Embryonic facial prominence (tissue), 1 donor: ENCODE measurements at regions not wholly inside any gene's neighbourhood (a gene's known extent, or its start where the extent isn't known, plus 50 kb on each side); places are given as distances from the start of the nearest gene placed in this dataset.
A peak's percentile ranks its signal among the peaks of the same experiment; 100 is the strongest.

Experiments
- DNase-seq: peaks from one replicate; pipeline ENCODE4 v3.0.0-alpha.2; 2016; ENCODE audit errors: extremely low spot score

DNA sequence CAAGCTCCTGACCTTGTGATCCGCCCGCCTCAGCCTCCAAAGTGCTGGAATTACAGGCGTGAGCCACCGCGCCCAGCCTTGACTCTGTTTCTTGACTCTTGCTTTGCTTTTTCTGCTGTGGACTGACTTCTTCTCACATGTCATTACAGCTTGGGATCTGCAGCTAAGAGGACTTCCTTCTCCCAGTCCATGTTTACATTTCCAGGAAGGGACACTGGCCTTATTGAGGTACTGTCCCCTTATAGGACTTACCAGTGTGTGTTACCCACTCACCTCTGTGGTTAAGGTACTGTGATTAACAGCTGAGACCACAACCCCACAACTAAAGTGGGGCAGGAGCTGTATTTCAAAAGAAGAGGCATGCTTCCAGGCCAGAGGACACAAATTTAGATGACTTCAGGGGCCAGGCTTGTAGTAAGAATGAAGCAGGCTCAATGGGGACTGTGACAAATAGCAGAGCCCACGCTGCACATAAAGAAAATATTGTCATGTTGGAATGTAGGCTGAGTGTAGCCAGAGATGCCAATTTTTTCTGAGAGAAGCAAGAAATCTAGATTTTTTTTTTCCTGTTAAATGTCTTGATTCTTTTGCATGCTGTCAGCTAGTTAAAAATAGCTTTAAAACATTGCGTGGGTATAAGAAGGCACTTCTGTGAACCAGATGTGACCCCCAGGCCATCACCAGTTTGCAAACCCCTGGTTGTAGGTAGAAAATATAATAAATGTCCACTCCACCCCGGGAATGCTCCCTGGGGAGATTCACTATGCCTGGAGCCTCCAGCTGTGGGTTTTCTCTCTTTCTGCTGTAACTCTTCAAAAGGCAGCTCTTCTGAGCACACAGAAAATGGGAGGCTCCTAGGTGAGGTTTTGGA, 75.0 kb downstream of the PTPDC1 start:
- DNase-seq, result no peak

DNA sequence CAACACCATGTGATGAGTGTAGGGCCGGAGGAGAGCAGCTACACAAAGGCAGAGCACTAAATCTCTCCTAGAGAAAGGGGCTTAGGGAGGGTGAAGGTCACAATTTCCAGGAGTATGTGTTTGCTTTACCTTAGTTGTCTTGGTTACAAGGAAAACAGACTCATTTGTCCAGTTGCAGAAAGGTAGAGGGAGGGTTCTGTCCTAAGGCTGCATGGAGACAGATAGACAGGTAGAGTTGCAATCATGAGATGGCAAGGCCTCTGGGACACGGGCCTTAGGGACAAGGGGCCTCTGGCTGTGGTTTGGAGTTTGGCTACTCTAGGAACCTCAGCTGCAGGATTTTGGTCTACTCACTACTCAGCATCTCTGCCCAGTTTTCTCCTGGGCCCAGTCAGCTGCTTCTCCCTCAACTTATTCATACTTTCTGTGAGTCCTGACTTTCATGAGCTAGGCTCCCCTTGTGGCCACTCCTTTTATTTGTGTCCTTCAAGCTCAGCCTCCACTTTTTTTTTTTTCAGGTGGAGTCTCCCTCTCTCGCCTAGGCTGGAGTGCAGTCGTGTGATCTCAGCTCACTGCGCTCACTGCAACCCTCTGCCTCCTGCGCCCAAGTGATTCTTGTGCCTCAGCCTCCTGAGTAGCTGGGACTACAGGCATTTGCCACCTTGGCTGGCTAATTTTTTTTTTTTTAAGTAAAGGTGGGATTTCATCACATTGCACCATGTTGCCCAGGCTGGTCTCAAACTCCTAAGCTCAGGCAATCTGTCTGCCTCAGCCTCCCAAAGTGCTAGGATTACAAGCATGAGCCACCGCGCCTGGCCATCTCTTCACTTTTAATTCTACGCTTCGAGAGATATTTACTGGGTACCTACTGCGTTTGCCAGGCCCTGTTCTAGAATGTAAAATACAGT, 76.6 kb downstream of the PTPDC1 start:
- no peak for DNase-seq

DNA sequence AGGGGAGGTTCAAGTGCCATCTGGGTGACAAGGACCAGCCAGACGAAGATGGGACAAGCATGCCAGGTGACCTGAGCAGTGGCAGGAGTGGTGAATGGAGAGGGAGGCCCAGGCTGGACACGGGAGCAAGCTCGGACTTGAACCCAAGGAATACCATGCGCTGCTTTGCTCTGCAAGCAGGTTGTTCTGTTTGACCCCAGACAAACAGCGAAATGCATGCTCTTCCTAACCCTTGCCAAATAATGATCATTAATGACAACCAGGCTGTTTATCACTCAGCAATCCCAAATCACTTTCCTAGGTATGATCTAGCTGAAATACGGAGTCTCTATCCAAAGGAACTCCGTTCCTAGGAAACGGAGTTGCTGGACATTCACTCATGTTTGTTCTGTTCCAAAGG, 77.4 kb downstream of the PTPDC1 start:
- DNase-seq, result no peak

DNA sequence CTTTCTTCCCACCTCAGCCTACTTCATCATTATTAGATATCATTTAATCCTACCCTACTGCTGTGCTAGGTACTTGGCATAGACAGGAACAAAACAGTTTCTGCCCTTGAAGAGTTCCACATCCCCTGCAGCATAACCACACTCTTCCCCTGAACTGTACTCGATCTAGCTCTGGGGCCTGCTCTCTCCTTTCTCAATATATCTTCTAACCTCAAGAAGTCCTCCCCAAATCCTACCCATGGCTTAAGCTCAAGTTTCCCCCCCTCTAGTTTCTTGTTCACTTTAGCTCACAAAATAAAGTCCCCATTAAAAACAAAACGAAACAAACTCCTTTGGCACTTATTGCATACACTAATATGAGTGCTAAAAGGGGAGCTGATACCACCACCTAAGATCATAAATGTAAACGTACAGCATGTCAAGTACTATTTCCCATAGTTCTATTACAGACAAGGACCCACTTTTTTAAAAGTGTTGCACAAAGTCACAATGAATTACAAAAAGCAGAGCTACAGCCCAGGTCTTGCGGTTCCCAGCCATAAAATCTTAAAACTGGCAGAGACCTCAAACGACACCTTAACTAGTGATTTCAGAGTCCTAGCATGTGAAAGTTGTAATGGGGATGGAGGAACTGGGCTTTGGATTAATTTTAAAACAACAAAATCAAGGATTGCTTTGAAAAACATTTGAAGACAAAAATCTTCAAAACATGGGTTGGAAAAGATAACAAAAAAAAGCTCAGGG, 80.7 kb downstream of the PTPDC1 start:
- no peak for DNase-seq

DNA sequence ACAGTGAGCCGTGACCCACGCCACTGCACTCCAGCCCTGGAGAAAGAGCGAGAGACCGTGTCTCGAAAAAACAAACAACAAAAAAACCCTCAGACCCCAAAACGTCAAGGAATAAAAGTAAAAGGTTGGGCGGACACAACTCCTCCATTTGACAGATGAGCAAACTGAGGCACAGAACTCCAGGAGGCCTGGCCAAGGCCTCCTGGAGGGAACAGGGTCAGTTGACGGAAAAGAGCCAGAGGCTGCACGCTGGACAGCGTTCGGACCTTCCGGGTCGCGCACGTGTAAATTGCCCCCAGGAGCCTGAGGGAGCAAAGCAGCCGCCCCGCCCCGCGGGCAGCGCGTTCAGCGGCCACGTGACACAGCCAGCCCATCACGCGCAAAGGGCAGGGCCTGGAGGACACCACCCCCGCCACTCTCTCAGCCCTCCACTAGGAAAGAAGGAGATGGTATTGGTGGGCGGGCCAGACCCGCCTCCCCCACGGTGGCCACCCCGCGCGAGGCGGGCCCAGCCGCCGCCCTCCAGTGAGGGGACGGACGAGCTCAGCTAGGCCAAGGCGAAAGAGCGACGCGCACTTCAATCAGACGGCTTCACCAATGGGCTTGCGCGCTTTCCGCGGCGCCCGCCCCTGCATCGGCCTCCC, 81.5 kb downstream of the PTPDC1 start:
- peak; percentile 94 for DNase-seq

DNA sequence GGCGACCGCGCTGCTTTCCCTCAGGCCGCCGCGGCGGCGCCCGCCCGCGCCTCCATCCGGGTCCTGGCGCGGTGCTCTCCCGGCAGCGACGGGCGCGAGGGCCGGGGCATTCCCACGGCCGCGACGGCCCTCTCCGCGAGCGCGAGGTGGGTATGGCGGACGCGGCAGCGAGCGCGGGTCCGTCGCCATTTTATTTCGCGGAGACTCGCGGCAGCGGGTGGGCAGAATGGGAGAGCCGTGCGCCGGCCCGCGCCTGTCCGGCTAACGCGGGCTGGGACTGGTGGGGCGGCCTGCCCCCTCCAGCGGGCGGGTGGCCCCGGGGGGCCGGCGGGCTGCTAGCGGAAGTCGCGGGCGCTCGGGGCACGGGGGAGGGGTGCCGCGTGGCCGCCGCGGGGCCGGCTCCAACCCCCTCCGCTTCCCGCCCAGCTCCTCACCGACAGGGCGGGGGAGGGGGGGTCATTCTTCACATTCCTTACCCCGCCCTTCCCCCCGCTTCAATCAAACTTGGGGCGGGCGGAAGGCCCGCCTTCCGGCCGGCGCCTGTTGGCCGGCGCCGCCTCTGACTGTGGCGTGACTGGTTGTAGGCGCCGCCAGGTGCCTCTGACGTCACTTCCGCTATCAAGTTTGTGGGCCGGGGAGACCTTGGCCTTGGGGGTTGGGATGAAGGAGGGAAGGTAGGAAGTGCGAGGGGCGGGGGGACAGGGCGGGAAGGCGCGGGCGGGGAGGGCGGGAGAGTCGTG, 82.1 kb downstream of the PTPDC1 start:
- DNase-seq, result peak; percentile 97

DNA sequence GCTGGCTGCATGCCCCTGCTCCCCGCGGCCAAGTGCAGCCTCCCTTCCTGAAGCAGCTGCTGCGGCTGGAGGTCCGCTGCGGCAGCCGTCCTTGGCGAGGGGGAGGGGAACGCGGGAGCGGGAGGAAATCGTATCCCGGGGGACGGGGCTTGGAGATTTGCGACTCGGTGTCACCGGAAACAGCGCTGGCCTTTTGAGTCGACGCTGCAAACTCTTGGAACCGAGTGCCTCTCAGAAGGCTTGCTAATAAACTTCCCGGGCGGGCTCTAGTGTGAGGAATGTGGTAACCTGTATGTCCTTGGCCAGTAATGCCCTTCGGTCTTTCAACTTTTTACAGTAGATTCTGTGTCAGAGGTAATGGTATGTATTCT, 82.7 kb downstream of the PTPDC1 start:
- DNase-seq, result no peak

DNA sequence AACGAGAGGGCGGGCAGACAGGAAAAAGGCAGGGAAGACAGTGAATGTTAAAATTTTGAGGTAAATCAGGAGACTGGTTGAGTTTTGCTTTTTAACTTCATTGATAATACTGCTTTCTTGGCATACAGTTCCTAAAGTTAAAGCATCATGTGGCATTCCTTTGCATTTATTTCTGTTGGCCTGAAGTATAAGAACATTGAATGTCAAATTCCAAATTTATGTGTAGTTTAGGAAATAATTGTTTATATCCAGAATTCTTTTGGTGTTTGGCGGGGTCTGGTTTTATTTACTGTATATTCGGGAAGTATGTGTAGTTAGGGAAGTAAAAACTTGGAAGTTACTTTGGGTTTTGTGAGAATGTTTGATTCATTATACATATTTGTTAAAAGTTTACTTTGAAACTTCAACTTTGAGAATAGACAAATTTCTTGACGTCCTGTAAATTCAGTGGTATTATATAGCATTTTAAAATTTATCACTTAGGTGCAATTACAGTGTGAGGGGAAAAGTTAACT, 83.2 kb downstream of the PTPDC1 start:
- no peak for DNase-seq

DNA sequence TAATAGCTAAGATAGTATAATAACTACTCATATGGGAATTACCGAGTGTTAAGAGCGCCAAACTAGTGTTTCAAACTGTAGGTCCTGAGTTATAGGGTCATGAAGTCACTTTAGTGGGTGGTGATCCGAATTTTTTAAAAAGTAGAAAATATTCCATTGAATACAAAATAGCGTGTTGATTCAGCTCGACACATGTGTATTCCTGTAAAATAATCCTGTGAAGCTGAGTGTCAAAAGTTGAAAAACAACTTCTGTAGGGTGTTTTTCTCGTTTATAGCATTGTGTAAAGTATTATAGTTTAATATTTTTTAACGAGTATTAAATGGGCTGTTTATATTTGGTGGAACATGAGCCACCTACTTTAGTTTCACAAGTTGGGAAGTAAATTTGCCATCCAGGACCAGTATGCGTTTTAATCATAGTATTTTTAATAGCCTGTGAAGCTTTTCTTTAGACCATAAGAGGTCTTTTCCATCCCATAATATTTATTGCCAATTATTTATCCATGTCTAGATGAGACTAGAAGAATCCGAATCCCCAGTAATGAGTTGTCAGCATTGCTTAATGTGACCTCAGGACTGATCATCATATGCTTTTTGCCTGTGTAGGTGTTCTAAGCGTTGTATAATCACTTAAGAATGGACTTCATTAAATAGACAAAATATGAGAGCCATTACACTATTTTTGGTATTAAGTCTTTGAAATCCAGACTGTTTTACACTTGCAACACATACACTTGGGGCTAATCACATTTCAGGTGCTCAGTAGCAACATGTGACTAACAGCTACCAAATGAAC, 84.1 kb downstream of the PTPDC1 start:
- no peak for DNase-seq

DNA sequence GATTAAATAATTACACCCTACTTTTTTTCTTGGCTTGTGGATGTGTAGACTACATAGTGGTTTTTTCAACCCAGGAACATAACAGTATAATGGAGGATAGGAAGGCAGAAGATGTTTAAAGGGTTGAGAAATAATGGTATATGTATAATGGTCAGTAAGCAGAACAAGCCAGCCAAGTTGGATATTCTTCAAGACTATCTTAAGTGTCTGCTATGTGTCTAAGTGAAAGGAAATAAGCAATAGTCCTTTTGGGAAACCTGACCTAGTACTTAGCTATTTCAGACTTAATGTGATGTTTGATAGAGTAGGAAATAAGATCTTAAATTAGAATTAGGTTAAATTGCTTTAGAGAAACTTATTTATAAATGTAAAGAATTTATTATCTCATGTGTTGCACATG, 85.7 kb downstream of the PTPDC1 start:
- no peak for DNase-seq

DNA sequence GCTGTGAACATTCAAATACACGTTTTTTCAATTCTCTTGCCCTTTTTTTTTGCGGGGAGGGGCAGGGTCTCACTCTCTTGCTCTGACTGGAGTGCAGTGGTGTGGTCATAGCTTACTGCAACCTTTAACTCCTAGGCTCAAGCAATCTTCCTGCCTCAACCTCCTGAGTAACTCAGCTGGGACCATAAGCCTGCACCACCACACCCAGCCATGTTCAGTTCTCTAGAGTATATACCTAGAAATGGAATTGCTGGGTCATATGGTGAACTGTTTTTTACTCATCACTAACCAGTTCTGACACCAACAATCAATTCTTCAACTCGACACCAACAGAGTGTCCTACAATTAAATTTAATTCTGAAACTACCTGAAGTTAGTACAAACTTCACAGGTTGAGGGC, 85.5 kb upstream of the ZNF169 start:
- no peak for DNase-seq

DNA sequence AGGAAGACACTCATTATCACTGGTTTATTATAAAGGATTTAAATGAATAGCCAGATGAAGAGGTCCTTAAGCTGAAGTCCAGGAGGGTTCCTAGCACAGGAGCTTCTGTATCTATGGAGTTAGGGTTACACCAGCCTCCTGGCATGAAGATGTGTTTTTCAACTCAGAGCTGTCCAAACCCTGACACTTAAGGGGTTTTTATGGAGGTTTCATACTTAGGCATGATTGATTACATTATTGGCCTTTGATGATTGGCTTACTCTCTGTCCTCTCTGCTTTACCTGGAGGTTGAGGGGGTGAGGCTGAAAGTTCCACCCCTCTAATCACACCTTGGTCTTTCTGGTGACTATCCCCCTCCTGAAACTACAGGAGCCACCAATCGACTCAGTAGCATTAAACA, 84.9 kb upstream of the ZNF169 start:
- no peak for DNase-seq

DNA sequence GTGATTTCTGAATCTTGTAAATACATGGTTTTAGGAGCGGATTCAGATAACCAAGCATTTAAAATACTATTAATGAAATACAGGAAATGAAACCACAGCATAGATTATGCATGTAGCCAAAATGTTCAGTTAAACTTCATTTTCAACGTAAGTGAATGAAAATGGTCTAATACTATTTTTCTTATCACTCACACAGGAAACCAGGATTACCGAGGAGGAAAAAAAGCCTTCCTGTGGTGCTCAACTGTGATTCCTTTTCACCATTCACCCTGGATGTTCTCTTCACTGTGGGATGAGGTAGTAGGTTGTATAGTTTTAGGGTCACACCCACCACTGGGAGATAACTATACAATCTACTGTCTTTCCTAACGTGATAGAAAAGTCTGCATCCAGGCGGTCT, 83.4 kb upstream of the ZNF169 start:
- DNase-seq, result no peak

DNA sequence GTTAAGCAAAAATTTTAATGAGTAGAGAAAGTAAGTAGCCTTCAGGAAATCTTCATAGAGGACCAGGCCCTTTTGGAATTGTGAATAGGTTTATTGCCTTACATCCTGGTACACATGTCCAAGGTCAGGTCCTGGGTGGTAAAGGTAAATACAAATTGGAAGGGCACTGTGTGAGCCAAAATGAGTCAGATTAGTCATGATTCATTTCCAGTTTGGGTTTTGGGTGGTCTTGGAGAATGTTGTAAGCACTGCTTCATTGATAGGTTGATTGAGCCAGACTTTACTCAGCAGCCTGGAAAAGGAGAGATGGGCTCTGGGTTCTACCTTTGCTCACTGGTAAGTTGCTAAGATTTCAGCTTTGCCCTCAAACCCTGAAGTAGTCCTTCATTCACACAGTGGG, 82.5 kb upstream of the ZNF169 start:
- no peak for DNase-seq

DNA sequence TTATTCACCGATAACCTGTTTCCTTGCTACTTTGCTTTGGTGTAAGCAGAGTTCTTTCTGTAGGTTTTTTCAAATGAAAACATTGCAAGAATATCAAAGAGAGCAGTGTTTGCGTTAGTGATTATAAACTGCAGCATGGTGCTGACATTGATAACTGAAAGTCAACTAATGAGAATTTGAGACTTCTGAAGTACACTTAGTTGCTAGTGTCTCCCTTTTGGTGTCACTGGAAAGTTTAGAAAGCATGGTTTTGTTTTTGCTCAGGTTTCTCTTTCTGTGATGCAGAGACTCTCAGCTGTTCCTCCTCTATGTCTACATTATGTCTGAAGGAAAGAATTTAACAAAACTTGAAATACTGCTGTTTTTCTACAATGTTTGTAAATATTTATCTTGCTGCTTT, 80.2 kb upstream of the ZNF169 start:
- no peak for DNase-seq

DNA sequence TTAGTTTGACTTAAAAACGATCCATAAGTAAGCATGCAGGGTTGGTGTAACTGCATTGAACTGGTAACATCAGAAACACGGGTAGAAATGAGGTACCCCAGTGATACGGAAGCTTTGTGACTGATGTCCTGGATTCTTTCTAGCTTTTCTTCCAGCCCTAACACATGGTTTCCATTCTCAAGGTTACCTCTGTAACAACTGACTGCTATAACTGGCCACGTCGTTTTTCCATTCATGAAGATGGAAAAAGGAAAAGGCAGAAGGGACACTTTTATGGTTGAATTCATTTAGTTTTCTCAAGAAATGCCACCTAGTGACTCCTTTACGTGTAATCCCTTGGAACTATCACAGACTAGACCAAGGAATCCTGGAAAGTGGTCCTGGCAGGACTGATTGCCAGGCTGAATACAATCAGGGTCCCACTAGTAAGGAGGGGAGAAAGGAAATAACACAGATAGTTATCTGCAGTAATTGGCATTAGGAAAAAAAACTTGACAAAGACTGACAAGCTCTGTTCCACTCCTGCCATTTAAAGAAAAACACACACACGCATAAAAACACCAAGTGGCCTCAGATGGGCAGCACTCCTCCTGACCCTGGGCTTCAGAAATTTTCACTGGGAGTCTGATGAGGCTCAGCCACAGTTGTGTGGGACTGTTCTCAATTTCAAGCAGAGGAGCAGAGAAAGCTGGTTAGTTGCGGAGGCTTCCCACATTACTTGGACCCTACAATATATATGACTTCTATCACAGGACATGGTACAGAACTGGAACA, 77.5 kb upstream of the ZNF169 start:
- no peak for DNase-seq

DNA sequence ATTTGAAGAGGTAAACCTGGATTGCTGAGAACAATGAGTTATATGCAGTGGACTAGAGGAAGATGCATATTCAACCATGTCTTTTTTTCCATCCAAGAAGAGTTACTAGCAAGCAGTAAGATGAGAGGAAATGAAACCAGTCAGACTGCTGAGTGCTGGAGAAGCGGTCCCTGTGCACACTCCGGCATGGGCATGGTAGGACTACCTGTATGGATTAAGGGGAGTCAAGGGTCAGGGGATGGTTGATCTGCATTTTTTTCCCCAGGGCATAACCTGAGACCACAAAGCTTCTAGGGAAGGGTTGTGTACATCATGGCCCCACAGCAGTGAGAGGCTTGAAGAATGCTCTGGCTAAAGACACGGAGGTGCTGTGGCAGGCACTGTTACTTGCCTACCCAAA, 76.6 kb upstream of the ZNF169 start:
- DNase-seq, result no peak

DNA sequence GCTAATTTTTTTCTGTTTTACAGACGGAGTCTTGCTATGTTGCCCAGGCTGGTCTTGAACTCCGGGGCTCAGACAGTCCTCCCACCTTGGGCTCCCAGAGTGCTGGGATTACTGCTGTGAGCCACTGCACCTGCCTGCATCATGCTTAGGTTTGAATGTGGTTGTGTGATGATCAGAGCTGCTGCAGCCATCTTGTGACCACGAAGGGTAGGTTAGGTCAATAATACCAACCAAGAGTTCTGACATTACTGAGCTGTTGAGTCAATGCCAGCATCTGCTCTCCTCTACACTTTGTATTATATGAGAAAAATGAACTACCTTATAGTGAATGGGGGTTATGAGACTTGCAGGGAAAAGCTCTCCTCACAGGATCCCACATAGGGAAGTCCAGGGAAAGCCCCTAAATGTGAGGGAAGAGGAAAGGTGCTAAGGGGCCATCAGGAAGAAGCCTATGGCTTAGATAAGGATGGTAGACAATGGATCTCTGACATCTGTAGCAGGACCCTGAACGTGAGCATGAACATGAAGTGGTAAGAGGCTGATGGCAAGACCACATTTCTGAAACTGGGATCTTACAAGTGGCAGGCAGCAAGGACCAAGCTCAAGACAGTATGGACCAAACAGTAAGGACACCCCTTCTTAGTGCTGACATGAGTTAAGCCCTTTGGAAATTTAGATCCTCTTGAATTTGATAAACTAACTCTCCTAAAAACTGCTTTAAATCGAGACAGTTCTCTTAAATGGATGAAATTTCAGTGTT, 75.7 kb upstream of the ZNF169 start:
- no peak for DNase-seq
